Astrocyte (in vitro differentiated cells and primary cell): ENCODE measurements at regions not wholly inside any gene's neighbourhood (a gene's known extent, or its start where the extent isn't known, plus 50 kb on each side); places are given as distances from the start of the nearest gene placed in this dataset.

Experiments used
- CTCF ChIP-seq: IDR thresholded peaks from 2 replicates; pipeline ENCODE4 v1.5.1; 2011; ENCODE audit warnings: low read depth, mild to moderate bottlenecking, inconsistent platforms, low read length, moderate library complexity; ENCODE audit not compliant: insufficient read depth
- EZH2 ChIP-seq: IDR thresholded peaks from 2 replicates; pipeline ENCODE4 v1.6.1; 2012; ENCODE audit warnings: mild to moderate bottlenecking, low read length, inconsistent platforms; ENCODE audit not compliant: insufficient read depth

- no peak for TF ChIP-seq CTCF
- TF ChIP-seq EZH2: no peak
Measured at GRCh38 chr3:56932866-56933265, 127.6 kb upstream of the SPATA12 start.
